CD4-positive, alpha-beta T cell treated with Interleukin-15 for 1 hour (primary cell): ENCODE measurements at regions not wholly inside any gene's neighbourhood (a gene's known extent, or its start where the extent isn't known, plus 50 kb on each side); places are given as distances from the start of the nearest gene placed in this dataset.

Source experiments
- DNase-seq: peaks from one replicate; pipeline ENCODE4 v3.0.0-alpha.2; 2020

GRCh38 chr3:107062787-107063186, 314.5 kb upstream of the CCDC54 start:
- DNase-seq: no peak

- no peak for DNase-seq
Measured at GRCh38 chr3:107063351-107063750, 313.9 kb upstream of the CCDC54 start.

GRCh38 chr3:107064405-107065060, 312.7 kb upstream of the CCDC54 start:
- peak; percentile 19 for DNase-seq

- DNase-seq: no peak
Measured at GRCh38 chr3:107065094-107065861, 312.0 kb upstream of the CCDC54 start.

- no peak for DNase-seq
Measured at GRCh38 chr3:107067421-107067820, 309.8 kb upstream of the CCDC54 start.

- DNase-seq: no peak
Measured at GRCh38 chr3:107068980-107069379, 308.3 kb upstream of the CCDC54 start.

GRCh38 chr3:107076946-107077345, 300.3 kb upstream of the CCDC54 start:
- no peak for DNase-seq

- DNase-seq: no peak
Measured at GRCh38 chr3:107077391-107077790, 299.8 kb upstream of the CCDC54 start.

GRCh38 chr3:107082527-107082926, 294.7 kb upstream of the CCDC54 start:
- DNase-seq: no peak

- no peak for DNase-seq
Measured at GRCh38 chr3:107085261-107085660, 292.0 kb upstream of the CCDC54 start.

- no peak for DNase-seq
Measured at GRCh38 chr3:107092121-107092520, 285.1 kb upstream of the CCDC54 start.

- no peak for DNase-seq
Measured at GRCh38 chr3:107098864-107099263, 278.4 kb upstream of the CCDC54 start.

GRCh38 chr3:107100137-107100536, 277.1 kb upstream of the CCDC54 start:
- DNase-seq: no peak

- DNase-seq: no peak
Measured at GRCh38 chr3:107100573-107100972, 276.7 kb upstream of the CCDC54 start.

- no peak for DNase-seq
Measured at GRCh38 chr3:107103786-107104185, 273.5 kb upstream of the CCDC54 start.

- DNase-seq: no peak
Measured at GRCh38 chr3:107106316-107106715, 270.9 kb upstream of the CCDC54 start.

- no peak for DNase-seq
Measured at GRCh38 chr3:107106907-107107306, 270.3 kb upstream of the CCDC54 start.

GRCh38 chr3:107110596-107111305, 266.5 kb upstream of the CCDC54 start:
- no peak for DNase-seq

GRCh38 chr3:107111872-107112271, 265.4 kb upstream of the CCDC54 start:
- DNase-seq: no peak

- DNase-seq: no peak
Measured at GRCh38 chr3:107112356-107112755, 264.9 kb upstream of the CCDC54 start.

GRCh38 chr3:107116251-107116650, 261.0 kb upstream of the CCDC54 start:
- no peak for DNase-seq

- DNase-seq: no peak
Measured at GRCh38 chr3:107117156-107117555, 260.1 kb upstream of the CCDC54 start.

- no peak for DNase-seq
Measured at GRCh38 chr3:107117922-107118536, 259.2 kb upstream of the CCDC54 start.

- DNase-seq: no peak
Measured at GRCh38 chr3:107124885-107125284, 252.4 kb upstream of the CCDC54 start.
